Activated naive CD4-positive, alpha-beta T cell treated with anti-CD3 and anti-CD28 coated beads for 36 hours (primary cell): ENCODE measurements at regions not wholly inside any gene's neighbourhood (a gene's known extent, or its start where the extent isn't known, plus 50 kb on each side); places are given as distances from the start of the nearest gene placed in this dataset.

Source experiments
- CTCF ChIA-PET: fragments of 350-600 bp; sonication (Branson Sonifier 250); formaldehyde crosslinking; loops from one replicate; lab custom pipeline; 2021; ENCODE audit warnings: antibody characterized with exemption; lab: Charles Lee
- DNase-seq: peaks from one replicate; pipeline ENCODE4 v3.0.0-alpha.2; 2020
- H3K27ac Mint-ChIP-seq: one replicate; pipeline ENCODE4 v1.8.0; 2021; ENCODE audit warnings: mild to moderate bottlenecking, mixed read lengths
- H3K27me3 Mint-ChIP-seq: one replicate; pipeline ENCODE4 v1.8.0; 2021; ENCODE audit warnings: low read depth, mixed read lengths
- H3K36me3 Mint-ChIP-seq: one replicate; pipeline ENCODE4 v1.8.0; 2021; ENCODE audit warnings: low read depth, mixed read lengths
- H3K4me1 Mint-ChIP-seq: one replicate; pipeline ENCODE4 v1.8.0; 2021; ENCODE audit warnings: low read depth, mixed read lengths
- H3K4me3 Mint-ChIP-seq: one replicate; pipeline ENCODE4 v1.8.0; 2021; ENCODE audit warnings: mild to moderate bottlenecking, moderate library complexity, mixed read lengths
- H3K9me3 Mint-ChIP-seq: one replicate; pipeline ENCODE4 v1.8.0; 2021; ENCODE audit warnings: mixed read lengths
- intact Hi-C: fragments of 100-400 bp; cut with micrococcal nuclease; formaldehyde crosslinking; loops from one replicate; pipeline ENCODE4 v1.15.1; 2023

DNA sequence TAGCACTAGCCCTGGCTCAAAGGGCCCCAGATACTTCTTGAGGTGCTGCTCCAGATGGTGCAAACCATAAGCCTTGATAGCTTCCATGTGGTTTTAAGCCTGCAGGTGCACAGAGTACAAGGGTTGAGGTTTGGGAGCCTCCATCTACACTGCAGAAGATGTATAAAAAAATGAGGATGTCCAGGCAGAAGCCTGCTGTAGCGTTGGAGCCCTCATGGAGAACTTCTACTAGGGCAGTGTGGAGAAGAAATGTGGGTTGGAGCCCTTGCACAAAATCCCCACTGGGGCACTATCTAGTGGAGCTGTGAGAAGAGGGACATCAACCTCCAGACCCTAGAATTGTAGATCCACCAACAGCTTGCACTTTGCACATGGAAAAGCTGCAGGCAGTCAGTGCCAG is 231.9 kb downstream of the CHIC2 start:
- DNase-seq = no peak
- peaks cover 20% of the 10 kb centered on the region for H3K27me3 Mint-ChIP-seq
- no peaks in the 10 kb centered on the region for H3K4me1 Mint-ChIP-seq
- intact Hi-C loops = no loop called here
- no peak overlapping the region for H3K27ac Mint-ChIP-seq
- H3K4me3 Mint-ChIP-seq = no peak overlapping the region
- H3K9me3 Mint-ChIP-seq = peaks cover 18% of the 10 kb centered on the region
- CTCF ChIA-PET = no interaction called here
- peaks cover 4% of the 10 kb centered on the region for H3K36me3 Mint-ChIP-seq

- no peaks in the 10 kb centered on the region for H3K4me1 Mint-ChIP-seq
- H3K36me3 Mint-ChIP-seq = peaks cover 4% of the 10 kb centered on the region
- no peak for DNase-seq
- no peak overlapping the region for H3K4me3 Mint-ChIP-seq
- CTCF ChIA-PET = no interaction called here
- H3K27ac Mint-ChIP-seq = no peak overlapping the region
- peaks cover 16% of the 10 kb centered on the region for H3K9me3 Mint-ChIP-seq
- H3K27me3 Mint-ChIP-seq = peaks cover 23% of the 10 kb centered on the region
- intact Hi-C loops = no loop called here
Measured at GRCh38 chr4:53830511-53830910, 233.9 kb downstream of the CHIC2 start.

DNA sequence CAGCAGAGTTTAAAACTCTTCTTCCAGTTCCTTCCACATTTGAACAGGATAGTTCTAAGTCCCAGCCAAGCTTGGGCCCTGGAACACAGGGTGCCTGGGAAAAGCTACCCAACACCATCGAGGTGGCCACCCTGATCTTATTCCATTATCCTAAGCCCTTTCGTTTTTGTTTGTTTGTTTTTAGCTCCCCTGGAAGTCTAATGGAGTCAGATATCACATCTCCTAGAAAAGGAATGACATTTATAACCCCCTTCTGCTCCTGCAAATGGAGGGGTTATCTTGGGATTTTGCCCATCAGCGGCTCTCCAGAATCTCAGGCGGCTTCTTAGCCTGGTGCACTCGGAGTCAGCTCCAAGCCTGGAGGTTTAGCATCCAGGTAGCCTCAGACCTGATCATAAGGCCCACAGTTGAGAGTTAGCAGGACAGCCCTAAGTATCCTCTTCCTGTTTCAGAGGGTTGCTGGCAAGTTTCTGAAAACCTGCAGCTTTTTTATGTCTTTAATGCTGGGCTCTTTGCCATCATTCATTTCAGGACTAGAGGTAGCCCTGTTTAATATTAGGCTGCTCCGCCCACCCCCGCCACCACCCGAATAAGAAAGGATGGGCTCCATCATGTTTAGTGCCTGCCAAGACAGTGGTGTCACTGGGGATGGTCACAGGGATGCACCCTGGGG is 230.0 kb upstream of the LNX1 start:
- no peak overlapping the region for H3K4me3 Mint-ChIP-seq
- H3K27ac Mint-ChIP-seq = no peak overlapping the region
- H3K36me3 Mint-ChIP-seq = no peaks in the 10 kb centered on the region
- H3K9me3 Mint-ChIP-seq = peaks cover 3% of the 10 kb centered on the region
- CTCF ChIA-PET = no interaction called here
- intact Hi-C loops = no loop called here
- no peaks in the 10 kb centered on the region for H3K27me3 Mint-ChIP-seq
- no peaks in the 10 kb centered on the region for H3K4me1 Mint-ChIP-seq
- no peak for DNase-seq

GRCh38 chr4:53818104-53818503 is 226.8 kb upstream of the LNX1 start:
- Mint-ChIP-seq H3K27ac (no peak overlapping the region), H3K4me1 (no peaks in the 10 kb centered on the region), H3K36me3 (no peaks in the 10 kb centered on the region), H3K9me3 (no peaks in the 10 kb centered on the region), H3K4me3 (no peak overlapping the region), H3K27me3 (peaks cover 3% of the 10 kb centered on the region)
- CTCF ChIA-PET = no interaction called here
- intact Hi-C loops = no loop called here
- DNase-seq = no peak

DNA sequence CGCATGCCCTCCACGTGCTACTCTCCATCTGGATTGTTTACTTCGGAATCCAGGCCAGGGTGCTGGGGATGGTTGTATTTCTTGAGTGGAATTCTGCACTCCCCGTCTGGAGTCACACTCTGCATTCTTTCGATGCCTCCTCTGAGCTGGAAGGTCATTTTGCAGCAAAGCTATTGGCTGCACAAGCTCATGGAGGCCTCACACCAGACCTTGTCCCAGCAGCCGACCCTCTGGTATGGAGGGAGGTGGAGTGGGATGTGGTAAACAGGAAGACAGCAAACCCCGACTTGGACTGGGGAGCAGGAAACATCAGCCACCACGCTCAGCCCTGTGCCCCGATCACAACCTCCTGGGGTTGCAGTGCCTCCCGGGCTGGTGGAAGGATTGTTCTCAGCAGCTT is 225.3 kb upstream of the LNX1 start:
- Mint-ChIP-seq H3K36me3 (no peaks in the 10 kb centered on the region), H3K27me3 (peaks cover 4% of the 10 kb centered on the region), H3K9me3 (no peaks in the 10 kb centered on the region), H3K27ac (no peak overlapping the region), H3K4me3 (no peak overlapping the region), H3K4me1 (no peaks in the 10 kb centered on the region)
- intact Hi-C loops = no loop called here
- no peak for DNase-seq
- CTCF ChIA-PET = no interaction called here

- intact Hi-C loops = no loop called here
- Mint-ChIP-seq H3K4me1 (no peaks in the 10 kb centered on the region), H3K9me3 (no peaks in the 10 kb centered on the region), H3K4me3 (no peak overlapping the region), H3K27me3 (peaks cover 4% of the 10 kb centered on the region), H3K36me3 (no peaks in the 10 kb centered on the region), H3K27ac (no peak overlapping the region)
- CTCF ChIA-PET = no interaction called here
- no peak for DNase-seq
Measured at GRCh38 chr4:53815281-53815680, 224.0 kb upstream of the LNX1 start.

DNA sequence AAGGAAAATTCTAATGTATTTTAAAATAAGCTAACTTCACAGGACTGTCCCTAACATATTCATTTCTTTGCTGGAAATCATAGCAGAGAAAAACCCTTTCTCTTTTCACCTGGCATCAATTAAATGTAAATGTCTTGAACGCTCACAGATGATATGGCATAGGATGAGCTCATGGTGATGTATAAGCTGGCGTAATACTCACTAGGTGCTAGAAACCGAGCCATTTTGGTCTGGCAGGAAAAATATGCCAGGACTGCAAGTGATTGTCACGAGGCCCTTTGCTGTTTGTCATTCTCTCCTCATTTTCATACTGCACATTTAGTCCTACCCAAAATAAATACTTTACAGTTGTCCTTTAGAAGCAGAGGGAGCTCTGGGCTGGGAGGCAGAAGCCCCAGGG is 222.7 kb upstream of the LNX1 start:
- Mint-ChIP-seq H3K9me3 (no peaks in the 10 kb centered on the region), H3K4me3 (no peak overlapping the region), H3K4me1 (no peaks in the 10 kb centered on the region), H3K27me3 (peaks cover 4% of the 10 kb centered on the region), H3K36me3 (no peaks in the 10 kb centered on the region), H3K27ac (no peak overlapping the region)
- intact Hi-C loops = no loop called here
- no peak for DNase-seq
- CTCF ChIA-PET = no interaction called here

- DNase-seq = no peak
- Mint-ChIP-seq H3K4me3 (no peak overlapping the region), H3K27me3 (peaks cover 4% of the 10 kb centered on the region), H3K4me1 (no peaks in the 10 kb centered on the region), H3K27ac (no peak overlapping the region), H3K9me3 (no peaks in the 10 kb centered on the region), H3K36me3 (no peaks in the 10 kb centered on the region)
- intact Hi-C loops = no loop called here
- CTCF ChIA-PET = no interaction called here
Measured at GRCh38 chr4:53810643-53811042, 219.4 kb upstream of the LNX1 start.

- intact Hi-C loops = no loop called here
- no peak overlapping the region for H3K4me3 Mint-ChIP-seq
- H3K27me3 Mint-ChIP-seq = peaks cover 4% of the 10 kb centered on the region
- DNase-seq = no peak
- no peaks in the 10 kb centered on the region for H3K9me3 Mint-ChIP-seq
- no peaks in the 10 kb centered on the region for H3K36me3 Mint-ChIP-seq
- H3K4me1 Mint-ChIP-seq = no peaks in the 10 kb centered on the region
- H3K27ac Mint-ChIP-seq = no peak overlapping the region
- CTCF ChIA-PET = no interaction called here
Measured at GRCh38 chr4:53809816-53810215, 218.5 kb upstream of the LNX1 start.

- peaks cover 2% of the 10 kb centered on the region for H3K27me3 Mint-ChIP-seq
- DNase-seq = no peak
- no peaks in the 10 kb centered on the region for H3K4me1 Mint-ChIP-seq
- CTCF ChIA-PET = interaction anchor here (0.8 kb wide), 1 partner anchor 1476 kb away, joined by 4 read pairs; no protein-coding TSS in a partner anchor
- H3K4me3 Mint-ChIP-seq = no peak overlapping the region
- intact Hi-C loops = no loop called here
- no peak overlapping the region for H3K27ac Mint-ChIP-seq
- no peaks in the 10 kb centered on the region for H3K36me3 Mint-ChIP-seq
- no peaks in the 10 kb centered on the region for H3K9me3 Mint-ChIP-seq
Measured at GRCh38 chr4:53805291-53805690, 214.0 kb upstream of the LNX1 start.

GRCh38 chr4:53804719-53805118 is 213.4 kb upstream of the LNX1 start:
- Mint-ChIP-seq H3K9me3 (no peaks in the 10 kb centered on the region), H3K27ac (no peak overlapping the region), H3K4me1 (no peaks in the 10 kb centered on the region), H3K27me3 (peaks cover 2% of the 10 kb centered on the region), H3K4me3 (no peak overlapping the region), H3K36me3 (no peaks in the 10 kb centered on the region)
- intact Hi-C loops = loop anchor here (1.0 kb wide), 1 partner anchor 607 kb away; no protein-coding TSS in a partner anchor
- DNase-seq = peak; percentile 45
- CTCF ChIA-PET = interaction anchor here (0.8 kb wide), 1 partner anchor 1475 kb away, joined by 4 read pairs; no protein-coding TSS in a partner anchor

- no peak for DNase-seq
- Mint-ChIP-seq H3K27me3 (peaks cover 5% of the 10 kb centered on the region), H3K27ac (no peak overlapping the region), H3K9me3 (no peaks in the 10 kb centered on the region), H3K4me3 (no peak overlapping the region), H3K4me1 (no peaks in the 10 kb centered on the region), H3K36me3 (no peaks in the 10 kb centered on the region)
- intact Hi-C loops = no loop called here
- CTCF ChIA-PET = interaction anchor here (1.3 kb wide), 1 partner anchor 431 kb away, joined by 3 read pairs; no protein-coding TSS in a partner anchor
Measured at GRCh38 chr4:53802500-53802899, 211.2 kb upstream of the LNX1 start.

- H3K27me3 Mint-ChIP-seq = peaks cover 5% of the 10 kb centered on the region
- CTCF ChIA-PET = interaction anchor here (1.3 kb wide), 1 partner anchor 433 kb away, joined by 3 read pairs; no protein-coding TSS in a partner anchor
- H3K27ac Mint-ChIP-seq = no peak overlapping the region
- H3K9me3 Mint-ChIP-seq = no peaks in the 10 kb centered on the region
- no peaks in the 10 kb centered on the region for H3K4me1 Mint-ChIP-seq
- no peaks in the 10 kb centered on the region for H3K36me3 Mint-ChIP-seq
- intact Hi-C loops = no loop called here
- no peak overlapping the region for H3K4me3 Mint-ChIP-seq
- DNase-seq = no peak
Measured at GRCh38 chr4:53801373-53801772, 210.1 kb upstream of the LNX1 start.
